ENCODE measurements at regions not wholly inside any gene's neighbourhood (a gene's known extent, or its start where the extent isn't known, plus 50 kb on each side); places are given as distances from the start of the nearest gene placed in this dataset.

GRCh38 chr12:92421701-92422100, 276.1 kb upstream of the BTG1 start:
- H3K4me1 ChIP-seq (ENCODE audit: control insufficient read depth in 1 of 2, insufficient read depth in 2 of 2, low read depth in 1 of 2, low read length in 1 of 2) = no peaks in the 10 kb centered on the region
- no peaks in the 10 kb centered on the region for H3K79me2 ChIP-seq (ENCODE audit: insufficient read depth)
- POLR2A ChIA-PET = no interaction called here
- H3K36me3 ChIP-seq (replicated peaks in 1 of 2; ENCODE audit: control insufficient read depth in 1 of 2, insufficient read depth in 2 of 2, low read length in 1 of 2) = no peaks in the 10 kb centered on the region
- H3K4me2 ChIP-seq = no peak overlapping the region
- no peaks in the 10 kb centered on the region for H4K20me1 ChIP-seq (ENCODE audit: insufficient read depth)
- no peaks in the 10 kb centered on the region for H3K9me2 ChIP-seq
- no peaks in the 10 kb centered on the region for H3K9me3 ChIP-seq
- H2AFZ ChIP-seq (ENCODE audit: low read depth) = no peak overlapping the region
- H3F3A ChIP-seq (replicated peaks; ENCODE audit: insufficient read depth) = no peaks in the 10 kb centered on the region
- TF ChIP-seq FOSL2 (IDR thresholded peaks at IDR 0.05; ENCODE audit: borderline replicate concordance, low read depth) (no peak), SMC3 (IDR thresholded peaks at IDR 0.05; ENCODE audit: low read depth, low read length) (no peak), FOXM1 (IDR thresholded peaks at IDR 0.05; ENCODE audit: low read depth) (no peak), JUND (IDR thresholded peaks at IDR 0.05) (no peak), TAF1 (IDR thresholded peaks at IDR 0.05; ENCODE audit: borderline replicate concordance, low read depth, low read length) (no peak), GABPA (IDR thresholded peaks at IDR 0.05; ENCODE audit: low read depth) (no peak), TCF12 (IDR thresholded peaks at IDR 0.05) (no peak), CTCF (IDR thresholded peaks at IDR 0.05) (no peak), RCOR1 (IDR thresholded peaks at IDR 0.05; ENCODE audit: low read length) (no peak), YY1 (IDR thresholded peaks at IDR 0.05; ENCODE audit: low read depth) (no peak), MEF2A (IDR thresholded peaks at IDR 0.05; ENCODE audit: borderline replicate concordance, low read depth) (no peak), RXRA (IDR thresholded peaks at IDR 0.05; ENCODE audit: borderline replicate concordance, low read depth) (no peak)
- no peak overlapping the region for H3K4me3 ChIP-seq (ENCODE audit: low read depth in 2 of 2, low read length in 1 of 2)
- no peak for DNase-seq
- H3K27ac ChIP-seq (ENCODE audit: low read depth in 2 of 2, low read length in 1 of 2) = no peak overlapping the region
- CTCF ChIA-PET = interaction anchor here (3.1 kb wide), 1 partner anchor 13 kb away, joined by 11 read pairs; no protein-coding TSS in a partner anchor
- no peaks in the 10 kb centered on the region for H3K27me3 ChIP-seq (ENCODE audit: insufficient read depth)
- H3K9ac ChIP-seq = no peak overlapping the region

- 91% methylated on average over 1 of the region's 1 CpG for WGBS (ENCODE audit: low lambda C conversion rate)
- H3K4me2 ChIP-seq = no peak overlapping the region
Observed at GRCh38 chr12:92421042-92421441, 275.4 kb upstream of the BTG1 start.

More at GRCh38 chr12:92421042-92421441, 275.4 kb upstream of the BTG1 start:
- Histone ChIP-seq H3K79me2 (ENCODE audit: insufficient read depth) (no peaks in the 10 kb centered on the region), H2AFZ (ENCODE audit: low read depth) (no peak overlapping the region), H3K4me3 (ENCODE audit: low read depth in 2 of 2, low read length in 1 of 2) (no peak overlapping the region), H3F3A (replicated peaks; ENCODE audit: insufficient read depth) (no peaks in the 10 kb centered on the region), H3K4me1 (ENCODE audit: control insufficient read depth in 1 of 2, insufficient read depth in 2 of 2, low read depth in 1 of 2, low read length in 1 of 2) (no peaks in the 10 kb centered on the region), H3K27ac (ENCODE audit: low read depth in 2 of 2, low read length in 1 of 2) (no peak overlapping the region), H3K9me2 (no peaks in the 10 kb centered on the region), H3K9me3 (no peaks in the 10 kb centered on the region), H3K27me3 (ENCODE audit: insufficient read depth) (no peaks in the 10 kb centered on the region), H3K36me3 (replicated peaks in 1 of 2; ENCODE audit: control insufficient read depth in 1 of 2, insufficient read depth in 2 of 2, low read length in 1 of 2) (no peaks in the 10 kb centered on the region), H3K9ac (no peak overlapping the region), H4K20me1 (ENCODE audit: insufficient read depth) (no peaks in the 10 kb centered on the region)
- DNase-seq = no peak
- no peak for TF ChIP-seq GABPA (IDR thresholded peaks at IDR 0.05; ENCODE audit: low read depth)
- TF ChIP-seq RFX5 (IDR thresholded peaks at IDR 0.05; ENCODE audit: low read length) = no peak
- TF ChIP-seq MEF2A (IDR thresholded peaks at IDR 0.05; ENCODE audit: borderline replicate concordance, low read depth) = no peak
- TF ChIP-seq RCOR1 (IDR thresholded peaks at IDR 0.05; ENCODE audit: low read length) = no peak
- no peak for TF ChIP-seq ZBTB33 (IDR thresholded peaks at IDR 0.05; ENCODE audit: borderline replicate concordance, low read depth)
- no peak for TF ChIP-seq GATA2 (CRISPR knock-in tag; IDR thresholded peaks at IDR 0.05)
- no peak for TF ChIP-seq ELF1 (IDR thresholded peaks at IDR 0.05)
- no peak for TF ChIP-seq RAD21 (IDR thresholded peaks at IDR 0.05; ENCODE audit: low read length)
- no peak for TF ChIP-seq YY1 (IDR thresholded peaks at IDR 0.05; ENCODE audit: low read depth)
- no peak for TF ChIP-seq NRF1 (IDR thresholded peaks at IDR 0.05; ENCODE audit: low read depth, low read length)
- POLR2A ChIA-PET = no interaction called here
- CTCF ChIA-PET = no interaction called here
